ENCODE measurements at regions not wholly inside any gene's neighbourhood (a gene's known extent, or its start where the extent isn't known, plus 50 kb on each side); places are given as distances from the start of the nearest gene placed in this dataset.

DNA sequence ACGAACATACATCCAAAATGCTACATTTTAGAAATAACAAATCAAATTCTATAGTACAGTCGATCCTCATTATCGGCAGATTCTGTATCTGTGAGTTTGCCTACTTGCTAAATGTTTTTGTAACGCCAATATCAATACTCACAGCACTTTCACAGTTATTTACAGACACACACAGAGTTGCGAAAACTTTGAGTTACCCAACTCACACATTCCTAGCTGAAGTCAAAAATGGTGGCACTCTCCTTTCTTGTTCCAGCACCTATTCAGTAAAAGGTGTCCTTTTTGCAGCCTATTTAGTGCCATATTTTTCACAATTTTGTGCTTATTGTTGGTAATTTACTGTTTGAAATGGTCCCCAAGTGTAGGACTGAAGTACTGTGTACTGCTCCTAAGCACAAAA is 161.7 kb downstream of the AKR1D1 start:
- Mint-ChIP-seq H3K36me3 (peaks cover 47% of the 10 kb centered on the region), H3K27ac (no peak overlapping the region), H3K9me3 (peaks cover 44% of the 10 kb centered on the region), H3K27me3 (ENCODE audit: low read depth) (no peaks in the 10 kb centered on the region; the same call in 1 of the 2 replicates), H3K4me1 (peaks cover 10% of the 10 kb centered on the region), H3K4me3 (no peak overlapping the region)
- DNase-seq (ENCODE audit: low spot score) (no peak), ATAC-seq (no peak)
- no peak for TF ChIP-seq SP1 (CRISPR knock-in tag; conservative IDR thresholded peaks at IDR 0.05)
- TF ChIP-seq GABPB1 (CRISPR knock-in tag; IDR thresholded peaks at IDR 0.05): 0 out of 2 replicates have a peak, but pooled peaks have one; percentile 52
- ChIA-PET CTCF (no interaction called here), POLR2A (no interaction called here)

DNA sequence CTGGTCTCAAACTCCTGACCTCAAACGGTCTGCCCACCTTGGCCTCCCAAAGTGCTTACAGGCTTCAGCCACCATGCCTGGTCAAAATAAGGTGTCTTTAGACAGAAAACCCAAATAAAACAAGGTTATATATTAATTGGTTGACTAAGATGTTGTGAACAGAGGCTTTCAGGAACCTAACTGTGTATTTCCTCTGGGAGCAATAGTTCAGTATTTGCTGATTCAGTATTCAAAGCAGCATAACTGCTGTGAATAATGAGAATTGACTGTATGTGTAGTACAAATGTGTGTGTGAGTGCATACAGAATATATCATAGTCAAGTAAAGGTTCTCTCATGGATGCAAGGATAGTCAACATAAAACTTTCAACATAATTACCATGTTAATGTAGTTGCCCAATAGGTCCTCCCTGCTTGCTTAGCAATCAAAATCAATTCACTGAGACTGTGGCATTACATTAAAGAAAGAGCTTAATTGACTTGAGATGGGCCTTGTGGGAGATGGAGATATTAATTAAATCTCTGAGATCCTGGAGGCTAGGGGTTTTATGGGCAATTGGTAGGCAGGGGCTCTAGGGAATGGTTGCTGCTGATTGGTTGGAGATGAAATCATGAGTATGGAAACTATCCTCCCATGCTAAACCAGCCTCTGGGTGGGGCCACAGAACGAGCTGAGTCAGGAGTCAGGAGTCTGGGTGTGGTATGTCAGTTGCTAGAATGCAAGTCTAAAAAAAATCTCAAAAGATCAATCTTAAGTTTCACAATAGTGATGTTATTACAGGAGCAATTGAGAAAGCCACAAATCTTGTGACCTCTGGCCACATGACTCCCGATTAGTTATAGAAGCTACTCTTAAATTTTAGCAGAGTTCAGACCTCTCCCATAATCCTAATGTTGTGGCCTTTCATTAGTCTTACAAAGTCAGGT is 162.7 kb downstream of the AKR1D1 start:
- Mint-ChIP-seq H3K27me3 (ENCODE audit: low read depth) (no peaks in the 10 kb centered on the region; the same call in 1 of the 2 replicates), H3K4me3 (no peak overlapping the region), H3K27ac (no peak overlapping the region)

DNA sequence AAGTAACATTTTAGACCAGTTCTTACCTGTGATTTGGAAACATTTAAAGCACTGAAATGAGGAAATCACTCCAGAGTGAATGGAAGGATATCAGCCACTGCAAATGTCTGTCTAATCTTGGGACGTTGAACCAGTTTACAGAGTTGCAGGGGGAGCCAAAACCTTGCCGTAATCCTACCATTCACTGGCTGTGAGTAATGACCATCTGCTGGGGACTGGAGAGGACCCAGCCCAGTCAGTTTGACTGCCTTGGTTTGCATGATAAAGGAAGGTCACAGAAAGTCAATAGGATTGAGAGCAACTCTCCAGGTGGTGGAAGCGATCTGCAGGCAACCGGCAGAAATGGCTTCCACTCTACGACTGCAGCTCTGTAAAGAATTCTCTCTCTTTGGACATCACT is 167.2 kb downstream of the AKR1D1 start:
- DNase-seq (ENCODE audit: low spot score) (peak; percentile 70), ATAC-seq (peak; percentile 96)
- Mint-ChIP-seq H3K27ac (peak overlapping the region; percentile 99), H3K27me3 (ENCODE audit: low read depth) (no peaks in the 10 kb centered on the region; the same call in 1 of the 2 replicates), H3K36me3 (peaks cover 22% of the 10 kb centered on the region), H3K9me3 (peaks cover 18% of the 10 kb centered on the region), H3K4me3 (peak overlapping the region; percentile 51), H3K4me1 (peaks cover 61% of the 10 kb centered on the region)
- CTCF ChIA-PET: no interaction called here
- POLR2A ChIA-PET: interaction anchor here (1.0 kb wide), 1 partner anchor 215 kb away, joined by 5 read pairs; no protein-coding TSS in a partner anchor
- TF ChIP-seq CREM (CRISPR knock-in tag; IDR thresholded peaks at IDR 0.05) (0 out of 2 replicates have a peak, but pooled peaks have one; percentile 47), ESRRA (CRISPR knock-in tag; IDR thresholded peaks at IDR 0.05; ENCODE audit: borderline replicate concordance) (no peak), FOXK1 (CRISPR knock-in tag; IDR thresholded peaks at IDR 0.05) (peak; percentile 78), ZNF396 (CRISPR knock-in tag; IDR thresholded peaks at IDR 0.05; ENCODE audit: borderline replicate concordance) (peak; percentile 65; the same call in 1 of the 2 replicates)
- TF ChIP-seq, protein P1, sequence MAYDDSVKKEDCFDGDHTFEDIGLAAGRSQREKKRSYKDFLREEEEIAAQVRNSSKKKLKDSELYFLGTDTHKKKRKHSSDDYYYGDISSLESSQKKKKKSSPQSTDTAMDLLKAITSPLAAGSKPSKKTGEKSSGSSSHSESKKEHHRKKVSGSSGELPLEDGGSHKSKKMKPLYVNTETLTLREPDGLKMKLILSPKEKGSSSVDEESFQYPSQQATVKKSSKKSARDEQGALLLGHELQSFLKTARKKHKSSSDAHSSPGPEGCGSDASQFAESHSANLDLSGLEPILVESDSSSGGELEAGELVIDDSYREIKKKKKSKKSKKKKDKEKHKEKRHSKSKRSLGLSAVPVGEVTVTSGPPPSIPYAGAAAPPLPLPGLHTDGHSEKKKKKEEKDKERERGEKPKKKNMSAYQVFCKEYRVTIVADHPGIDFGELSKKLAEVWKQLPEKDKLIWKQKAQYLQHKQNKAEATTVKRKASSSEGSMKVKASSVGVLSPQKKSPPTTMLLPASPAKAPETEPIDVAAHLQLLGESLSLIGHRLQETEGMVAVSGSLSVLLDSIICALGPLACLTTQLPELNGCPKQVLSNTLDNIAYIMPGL (CRISPR knock-in tag; IDR thresholded peaks at IDR 0.05): no peak
- TF ChIP-seq, protein P2, sequence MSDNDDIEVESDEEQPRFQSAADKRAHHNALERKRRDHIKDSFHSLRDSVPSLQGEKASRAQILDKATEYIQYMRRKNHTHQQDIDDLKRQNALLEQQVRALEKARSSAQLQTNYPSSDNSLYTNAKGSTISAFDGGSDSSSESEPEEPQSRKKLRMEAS (CRISPR knock-in tag; IDR thresholded peaks at IDR 0.05): peak; percentile 60; the same call in 1 of the 2 replicates
- TF ChIP-seq, protein P3, sequence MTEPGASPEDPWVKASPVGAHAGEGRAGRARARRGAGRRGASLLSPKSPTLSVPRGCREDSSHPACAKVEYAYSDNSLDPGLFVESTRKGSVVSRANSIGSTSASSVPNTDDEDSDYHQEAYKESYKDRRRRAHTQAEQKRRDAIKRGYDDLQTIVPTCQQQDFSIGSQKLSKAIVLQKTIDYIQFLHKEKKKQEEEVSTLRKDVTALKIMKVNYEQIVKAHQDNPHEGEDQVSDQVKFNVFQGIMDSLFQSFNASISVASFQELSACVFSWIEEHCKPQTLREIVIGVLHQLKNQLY (CRISPR knock-in tag; IDR thresholded peaks at IDR 0.05): no peak

More for the DNA sequence above, 162.7 kb downstream of the AKR1D1 start:
- Mint-ChIP-seq H3K36me3 (peaks cover 39% of the 10 kb centered on the region), H3K4me1 (peaks cover 20% of the 10 kb centered on the region), H3K9me3 (peaks cover 36% of the 10 kb centered on the region)
- ChIA-PET CTCF (no interaction called here), POLR2A (interaction anchor here (0.6 kb wide), 1 partner anchor 593 kb away, joined by 5 read pairs; no protein-coding TSS in a partner anchor)
- DNase-seq (ENCODE audit: low spot score) (no peak), ATAC-seq (no peak)
- TF ChIP-seq, protein P4, sequence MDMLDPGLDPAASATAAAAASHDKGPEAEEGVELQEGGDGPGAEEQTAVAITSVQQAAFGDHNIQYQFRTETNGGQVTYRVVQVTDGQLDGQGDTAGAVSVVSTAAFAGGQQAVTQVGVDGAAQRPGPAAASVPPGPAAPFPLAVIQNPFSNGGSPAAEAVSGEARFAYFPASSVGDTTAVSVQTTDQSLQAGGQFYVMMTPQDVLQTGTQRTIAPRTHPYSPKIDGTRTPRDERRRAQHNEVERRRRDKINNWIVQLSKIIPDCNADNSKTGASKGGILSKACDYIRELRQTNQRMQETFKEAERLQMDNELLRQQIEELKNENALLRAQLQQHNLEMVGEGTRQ (CRISPR knock-in tag; IDR thresholded peaks at IDR 0.05): no peak
- no peak for TF ChIP-seq NR3C1 (CRISPR knock-in tag; conservative IDR thresholded peaks at IDR 0.05; ENCODE audit: low read depth)
- TF ChIP-seq FOXJ3 (CRISPR knock-in tag; IDR thresholded peaks at IDR 0.05; ENCODE audit: borderline replicate concordance): no peak
- TF ChIP-seq, protein P5, sequence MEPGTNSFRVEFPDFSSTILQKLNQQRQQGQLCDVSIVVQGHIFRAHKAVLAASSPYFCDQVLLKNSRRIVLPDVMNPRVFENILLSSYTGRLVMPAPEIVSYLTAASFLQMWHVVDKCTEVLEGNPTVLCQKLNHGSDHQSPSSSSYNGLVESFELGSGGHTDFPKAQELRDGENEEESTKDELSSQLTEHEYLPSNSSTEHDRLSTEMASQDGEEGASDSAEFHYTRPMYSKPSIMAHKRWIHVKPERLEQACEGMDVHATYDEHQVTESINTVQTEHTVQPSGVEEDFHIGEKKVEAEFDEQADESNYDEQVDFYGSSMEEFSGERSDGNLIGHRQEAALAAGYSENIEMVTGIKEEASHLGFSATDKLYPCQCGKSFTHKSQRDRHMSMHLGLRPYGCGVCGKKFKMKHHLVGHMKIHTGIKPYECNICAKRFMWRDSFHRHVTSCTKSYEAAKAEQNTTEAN (CRISPR knock-in tag; IDR thresholded peaks at IDR 0.05): no peak
- TF ChIP-seq, protein P6, sequence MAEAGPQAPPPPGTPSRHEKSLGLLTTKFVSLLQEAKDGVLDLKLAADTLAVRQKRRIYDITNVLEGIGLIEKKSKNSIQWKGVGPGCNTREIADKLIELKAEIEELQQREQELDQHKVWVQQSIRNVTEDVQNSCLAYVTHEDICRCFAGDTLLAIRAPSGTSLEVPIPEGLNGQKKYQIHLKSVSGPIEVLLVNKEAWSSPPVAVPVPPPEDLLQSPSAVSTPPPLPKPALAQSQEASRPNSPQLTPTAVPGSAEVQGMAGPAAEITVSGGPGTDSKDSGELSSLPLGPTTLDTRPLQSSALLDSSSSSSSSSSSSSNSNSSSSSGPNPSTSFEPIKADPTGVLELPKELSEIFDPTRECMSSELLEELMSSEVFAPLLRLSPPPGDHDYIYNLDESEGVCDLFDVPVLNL (CRISPR knock-in tag; IDR thresholded peaks at IDR 0.05; ENCODE audit: borderline replicate concordance, low read depth): no peak
- no peak for TF ChIP-seq TP53 (CRISPR knock-in tag; IDR thresholded peaks at IDR 0.05)
- no peak for TF ChIP-seq ZNF416 (CRISPR knock-in tag; IDR thresholded peaks at IDR 0.05)
- no peak for TF ChIP-seq FOXP1 (CRISPR knock-in tag; IDR thresholded peaks at IDR 0.05; ENCODE audit: borderline replicate concordance)
- no peak for TF ChIP-seq NR2C2 (CRISPR knock-in tag; IDR thresholded peaks at IDR 0.05)
- TF ChIP-seq ZNF396 (CRISPR knock-in tag; IDR thresholded peaks at IDR 0.05; ENCODE audit: borderline replicate concordance): no peak
- TF ChIP-seq, protein P7, sequence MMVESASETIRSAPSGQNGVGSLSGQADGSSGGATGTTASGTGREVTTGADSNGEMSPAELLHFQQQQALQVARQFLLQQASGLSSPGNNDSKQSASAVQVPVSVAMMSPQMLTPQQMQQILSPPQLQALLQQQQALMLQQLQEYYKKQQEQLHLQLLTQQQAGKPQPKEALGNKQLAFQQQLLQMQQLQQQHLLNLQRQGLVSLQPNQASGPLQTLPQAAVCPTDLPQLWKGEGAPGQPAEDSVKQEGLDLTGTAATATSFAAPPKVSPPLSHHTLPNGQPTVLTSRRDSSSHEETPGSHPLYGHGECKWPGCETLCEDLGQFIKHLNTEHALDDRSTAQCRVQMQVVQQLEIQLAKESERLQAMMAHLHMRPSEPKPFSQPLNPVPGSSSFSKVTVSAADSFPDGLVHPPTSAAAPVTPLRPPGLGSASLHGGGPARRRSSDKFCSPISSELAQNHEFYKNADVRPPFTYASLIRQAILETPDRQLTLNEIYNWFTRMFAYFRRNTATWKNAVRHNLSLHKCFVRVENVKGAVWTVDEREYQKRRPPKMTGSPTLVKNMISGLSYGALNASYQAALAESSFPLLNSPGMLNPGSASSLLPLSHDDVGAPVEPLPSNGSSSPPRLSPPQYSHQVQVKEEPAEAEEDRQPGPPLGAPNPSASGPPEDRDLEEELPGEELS (CRISPR knock-in tag; IDR thresholded peaks at IDR 0.05): no peak
- TF ChIP-seq TCF7 (CRISPR knock-in tag; IDR thresholded peaks at IDR 0.05; ENCODE audit: low read depth): no peak
- TF ChIP-seq, protein P8, sequence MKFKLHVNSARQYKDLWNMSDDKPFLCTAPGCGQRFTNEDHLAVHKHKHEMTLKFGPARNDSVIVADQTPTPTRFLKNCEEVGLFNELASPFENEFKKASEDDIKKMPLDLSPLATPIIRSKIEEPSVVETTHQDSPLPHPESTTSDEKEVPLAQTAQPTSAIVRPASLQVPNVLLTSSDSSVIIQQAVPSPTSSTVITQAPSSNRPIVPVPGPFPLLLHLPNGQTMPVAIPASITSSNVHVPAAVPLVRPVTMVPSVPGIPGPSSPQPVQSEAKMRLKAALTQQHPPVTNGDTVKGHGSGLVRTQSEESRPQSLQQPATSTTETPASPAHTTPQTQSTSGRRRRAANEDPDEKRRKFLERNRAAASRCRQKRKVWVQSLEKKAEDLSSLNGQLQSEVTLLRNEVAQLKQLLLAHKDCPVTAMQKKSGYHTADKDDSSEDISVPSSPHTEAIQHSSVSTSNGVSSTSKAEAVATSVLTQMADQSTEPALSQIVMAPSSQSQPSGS (CRISPR knock-in tag; IDR thresholded peaks at IDR 0.05; ENCODE audit: borderline replicate concordance, low read depth): no peak
- TF ChIP-seq ZNF232 (CRISPR knock-in tag; IDR thresholded peaks at IDR 0.05): no peak
